Endothelial cell of umbilical vein (primary cell): ENCODE measurements at regions not wholly inside any gene's neighbourhood (a gene's known extent, or its start where the extent isn't known, plus 50 kb on each side); places are given as distances from the start of the nearest gene placed in this dataset.

ENCODE experiments used
- BruUV-seq: library from RNA; stranded (reverse); fragments of 400-500 nt; replicated peaks from 2 replicates; lab custom pipeline; 2021; lab: Mats Ljungman, UMichigan
- CTCF ChIA-PET: fragments of 300-600, 350-600 bp; sonication (Branson Sonifier 250); formaldehyde crosslinking; loops from one replicate; lab custom pipeline; 2021; ENCODE audit warnings: antibody characterized with exemption, inconsistent platforms; lab: Charles Lee
- POLR2A ChIA-PET: fragments of 300-600, 350-600 bp; sonication (Branson Sonifier 250); formaldehyde crosslinking; loops from one replicate; lab custom pipeline; 2021; ENCODE audit warnings: antibody characterized with exemption, inconsistent platforms; lab: Charles Lee
- DNase-seq: peaks from one replicate; pipeline ENCODE4 v3.0.0-alpha.2; 2011; ENCODE audit warnings: low read depth, low spot score
- FAIRE-seq: peaks from 2 replicates; lab custom pipeline; 2011; peaks lifted over from hg19 to GRCh38; lab: Jason Lieb, UNC
- H2AFZ ChIP-seq: 2 replicates; pipeline ENCODE4 v1.6.0; 2012; ENCODE audit warnings: low read depth, low read length, control low read depth, inconsistent platforms
- H3K27ac ChIP-seq: 2 replicates; pipeline ENCODE4 v1.5.1; 2011; ENCODE audit warnings: low read depth, mild to moderate bottlenecking, control low read depth, low read length, moderate library complexity; ENCODE audit not compliant: insufficient read depth
- H3K27me3 ChIP-seq, 2 experiments: 2 replicates each; pipeline versions ENCODE4 v1.6.0 to v1.6.1; 2011; ENCODE audit warnings: low read length in 2 of 2, mixed read lengths in 1 of 2; ENCODE audit not compliant: control insufficient read depth in 2 of 2, insufficient read depth in 2 of 2
- H3K36me3 ChIP-seq, 2 experiments: 2 replicates in 1 of 2; 3 replicates in 1 of 2; pipeline ENCODE4 v1.5.1; 2011; ENCODE audit warnings: low read length in 2 of 2, mild to moderate bottlenecking in 1 of 2, moderate library complexity in 1 of 2; ENCODE audit not compliant: control insufficient read depth in 2 of 2, insufficient read depth in 2 of 2; ENCODE audit errors: extremely low read depth in 1 of 2
- H3K4me1 ChIP-seq: 3 replicates; pipeline ENCODE4 v1.5.1; 2011; ENCODE audit warnings: mild to moderate bottlenecking, low read length; ENCODE audit not compliant: control insufficient read depth, insufficient read depth; ENCODE audit errors: extremely low read depth
- H3K4me2 ChIP-seq: 2 replicates; pipeline ENCODE4 v1.6.1; 2011; ENCODE audit warnings: low read length, control low read depth, mixed read lengths; ENCODE audit not compliant: insufficient read depth
- H3K4me3 ChIP-seq, 3 experiments: fragments of 200-600 bp in 1 of 3; sonication (generic), shearing (Covaris generic) in 1 of 3; replicated peaks in 1 of 3; 2 replicates each; pipeline ENCODE4 v1.5.1; 2011 to 2016; ENCODE audit warnings: control low read depth in 3 of 3, low read length in 3 of 3, mild to moderate bottlenecking in 2 of 3, inconsistent platforms in 1 of 3, low read depth in 1 of 3, moderate library complexity in 1 of 3; ENCODE audit not compliant: insufficient read depth in 1 of 3
- H3K79me2 ChIP-seq: 2 replicates; pipeline ENCODE4 v1.6.0; 2012; ENCODE audit warnings: low read length, inconsistent platforms; ENCODE audit not compliant: control insufficient read depth, insufficient read depth
- H3K9ac ChIP-seq: replicated peaks from 2 replicates; pipeline ENCODE3; 2011; ENCODE audit warnings: low read length, control low read depth; ENCODE audit not compliant: insufficient read depth; ENCODE audit errors: extremely low read depth
- H3K9me1 ChIP-seq: replicated peaks from 3 replicates; pipeline ENCODE4 v1.6.0; 2011; ENCODE audit warnings: mild to moderate bottlenecking, low read length; ENCODE audit not compliant: control insufficient read depth, insufficient read depth; ENCODE audit errors: extremely low read depth
- H3K9me3 ChIP-seq: replicated peaks from 2 replicates; pipeline ENCODE4 v1.5.1; 2012; ENCODE audit warnings: low read length, inconsistent platforms; ENCODE audit not compliant: control insufficient read depth, insufficient read depth
- H4K20me1 ChIP-seq: replicated peaks from 2 replicates; pipeline ENCODE3; 2011; ENCODE audit warnings: mild to moderate bottlenecking, low read length; ENCODE audit not compliant: control insufficient read depth, insufficient read depth; ENCODE audit errors: extremely low read depth
- CTCF ChIP-seq, 2 donors: IDR thresholded peaks; 1 replicate in 1 of 2; 2 replicates in 1 of 2; pipeline ENCODE4 v1.5.1; 2011; ENCODE audit warnings: low read length in 2 of 2, mild to moderate bottlenecking in 2 of 2, moderate library complexity in 2 of 2, control low read depth in 1 of 2, inconsistent platforms in 1 of 2, low read depth in 1 of 2; ENCODE audit not compliant: insufficient read depth in 1 of 2; ENCODE audit errors: extremely low read depth in 1 of 2
- EZH2 ChIP-seq: IDR thresholded peaks from 2 replicates; pipeline ENCODE4 v1.6.1; 2012; ENCODE audit warnings: borderline replicate concordance, low read depth, mild to moderate bottlenecking, moderate library complexity, low read length, inconsistent platforms; ENCODE audit not compliant: severe bottlenecking
- FOS ChIP-seq: IDR thresholded peaks from 2 replicates; pipeline ENCODE4 v1.6.1; 2011; ENCODE audit warnings: mild to moderate bottlenecking, low read length, moderate library complexity, borderline replicate concordance; ENCODE audit not compliant: insufficient read depth
- GATA2 ChIP-seq: IDR thresholded peaks from 2 replicates; pipeline ENCODE4 v1.7.0; 2011; ENCODE audit warnings: low read depth, mild to moderate bottlenecking, moderate library complexity, mixed read lengths, low read length; ENCODE audit not compliant: insufficient read length, insufficient read depth
- JUN ChIP-seq: IDR thresholded peaks from 2 replicates; pipeline ENCODE4 v1.6.1; 2011; ENCODE audit warnings: borderline replicate concordance, low read depth; ENCODE audit not compliant: insufficient read length, insufficient read depth
- MAX ChIP-seq: IDR thresholded peaks from 2 replicates; pipeline ENCODE4 v1.6.1; 2011; ENCODE audit not compliant: insufficient read depth, insufficient read length
- MYC ChIP-seq: IDR thresholded peaks from one replicate; pipeline ENCODE4 v1.6.1; 2011; ENCODE audit warnings: mild to moderate bottlenecking, low read depth, low read length
- POLR2A ChIP-seq: IDR thresholded peaks from 2 replicates; pipeline ENCODE4 v1.6.1; 2012; ENCODE audit warnings: low read depth, mild to moderate bottlenecking, control low read depth, low read length
- POLR2AphosphoS5 ChIP-seq: IDR thresholded peaks from 2 replicates; pipeline ENCODE4 v1.6.1; 2012; ENCODE audit warnings: low read depth, mild to moderate bottlenecking, control low read depth, low read length, moderate library complexity; ENCODE audit not compliant: insufficient read depth
- dilution Hi-C: fragments of 300-500 bp; cut with MboI; formaldehyde crosslinking; loops from one replicate; pipeline ENCODE4 v1.15.0; 2019; ENCODE audit warnings: low sequenced_read_pairs; ENCODE audit not compliant: extremely low pct_ligation_motif_present
- intact Hi-C: fragments of 100-400 bp; cut with micrococcal nuclease; formaldehyde crosslinking; loops from one replicate; pipeline ENCODE4 v1.10.0; 2022

GRCh38 chr18:64720781-64721464 lies 572.0 kb upstream of the LINC00305 start:
- Histone ChIP-seq H3K9me3 (no peaks in the 10 kb centered on the region), H3K9me1 (no peaks in the 10 kb centered on the region), H3K9ac (no peak overlapping the region), H3K79me2 (no peaks in the 10 kb centered on the region), H3K4me2 (no peak overlapping the region), H3K36me3 (no peaks in the 10 kb centered on the region), H3K4me3 (no peak overlapping the region), H3K4me1 (no peaks in the 10 kb centered on the region), H2AFZ (no peak overlapping the region), H3K27me3 (no peaks in the 10 kb centered on the region), H3K27ac (no peak overlapping the region), H4K20me1 (no peaks in the 10 kb centered on the region)
- DNase-seq, result no peak
- no TSS peak for BruUV-seq
- no peak for TF ChIP-seq POLR2A
- no peak for TF ChIP-seq FOS
- no peak for TF ChIP-seq CTCF (IDR thresholded peaks at IDR 0.05; ENCODE audit: extremely low read depth in 1 of 2, insufficient read depth in 1 of 2, low read depth in 1 of 2, low read length in 2 of 2)
- TF ChIP-seq MYC, result no peak
- no peak for TF ChIP-seq POLR2AphosphoS5
- TF ChIP-seq JUN, result no peak
- TF ChIP-seq GATA2, result no peak
- TF ChIP-seq MAX, result no peak
- no peak for TF ChIP-seq EZH2
- intact Hi-C loops, result no loop called here
- POLR2A ChIA-PET, result no interaction called here
- CTCF ChIA-PET, result no interaction called here
- no peak for FAIRE-seq
- dilution Hi-C loops, result no loop called here
